HepG2 (cell line): ENCODE measurements at regions not wholly inside any gene's neighbourhood (a gene's known extent, or its start where the extent isn't known, plus 50 kb on each side); places are given as distances from the start of the nearest gene placed in this dataset.

Source experiments
- ATAC-seq: fragments of 200-7000 bp; cut with Tn5 transposase; 3 replicates; pipeline ENCODE4 v1.9.1; 2020; ENCODE audit warnings: mild to moderate bottlenecking, moderate library complexity
- BruUV-seq: library from RNA; stranded (reverse); fragments of 400-500 nt; replicated peaks from 2 replicates; lab custom pipeline; 2021; lab: Mats Ljungman, UMichigan
- CTCF ChIA-PET: fragments of 300-600 bp; formaldehyde crosslinking; extraction: SDS; loops from one replicate; lab custom pipeline; 2021; ENCODE audit warnings: low total read pairs, inconsistent platforms, low intra/inter-chr PET ratio; lab: Yijun Ruan, JAX
- POLR2A ChIA-PET: fragments of 350-600 bp; sonication (Branson Sonifier 250); formaldehyde crosslinking; loops from one replicate; lab custom pipeline; 2020; ENCODE audit warnings: antibody characterized with exemption, inconsistent platforms; lab: Yijun Ruan, JAX
- DNase-seq: peaks from one replicate; pipeline ENCODE4 v3.0.0-alpha.2; 2015; ENCODE audit warnings: low spot score
- FAIRE-seq: peaks from 3 replicates; lab custom pipeline; 2011; peaks lifted over from hg19 to GRCh38; lab: Jason Lieb, UNC
- H2AFZ ChIP-seq: one replicate; pipeline ENCODE4 v1.6.1; 2011; ENCODE audit warnings: low read length, inconsistent platforms
- H3K27ac ChIP-seq: fragments of 300-600 bp; 3 replicates; pipeline ENCODE4 v1.8.0; 2011; ENCODE audit warnings: mixed run types, mild to moderate bottlenecking, mixed read lengths, low read length, inconsistent platforms; ENCODE audit not compliant: insufficient read depth; ENCODE audit errors: extremely low read length
- H3K27me3 ChIP-seq, 2 experiments: fragments of 200-600 bp in 1 of 2; 2 replicates in 1 of 2; 3 replicates in 1 of 2; pipeline versions ENCODE4 v1.6.0 to v1.8.0; 2011; ENCODE audit warnings: low read length in 2 of 2, mild to moderate bottlenecking in 2 of 2, moderate library complexity in 2 of 2, inconsistent platforms in 1 of 2; ENCODE audit not compliant: insufficient read depth in 2 of 2, control insufficient read depth in 1 of 2
- H3K36me3 ChIP-seq, 2 experiments: fragments of 200-600 bp in 1 of 2; replicated peaks in 1 of 2; 2 replicates in 1 of 2; 3 replicates in 1 of 2; pipeline versions ENCODE4 v1.5.1 to v1.8.0; 2011; ENCODE audit warnings: low read length in 2 of 2, inconsistent platforms in 1 of 2; ENCODE audit not compliant: insufficient read depth in 2 of 2, control insufficient read depth in 1 of 2
- H3K4me1 ChIP-seq: 2 replicates; pipeline ENCODE4 v1.5.1; 2012; ENCODE audit warnings: low read length, inconsistent platforms; ENCODE audit not compliant: insufficient read depth
- H3K4me2 ChIP-seq: 2 replicates; pipeline ENCODE4 v1.6.0; 2011; ENCODE audit warnings: low read depth, low read length, inconsistent platforms
- H3K4me3 ChIP-seq, 3 experiments: fragments of 200-600 bp in 1 of 3; sonication (generic), shearing (Covaris generic) in 1 of 3; replicated peaks in 1 of 3; 2 replicates each; pipeline ENCODE4 v1.5.1; 2011 to 2016; ENCODE audit warnings: low read length in 3 of 3, inconsistent platforms in 2 of 3, low read depth in 2 of 3, mild to moderate bottlenecking in 2 of 3, control low read depth in 1 of 3, mixed read lengths in 1 of 3; ENCODE audit not compliant: insufficient read depth in 1 of 3
- H3K79me2 ChIP-seq: one replicate; pipeline ENCODE4 v1.6.1; 2011; ENCODE audit warnings: low read length, inconsistent platforms; ENCODE audit not compliant: insufficient read depth
- H3K9ac ChIP-seq: 2 replicates; pipeline ENCODE4 v1.6.0; 2011; ENCODE audit warnings: mild to moderate bottlenecking, low read depth, low read length, inconsistent platforms; ENCODE audit not compliant: insufficient read depth
- H3K9me3 ChIP-seq: 2 replicates; pipeline ENCODE4 v1.5.1; 2012; ENCODE audit warnings: mild to moderate bottlenecking, low read length
- H4K20me1 ChIP-seq: 2 replicates; pipeline ENCODE4 v1.6.0; 2011; ENCODE audit warnings: inconsistent platforms, mild to moderate bottlenecking, low read length, moderate library complexity; ENCODE audit not compliant: insufficient read depth
- ATF1 ChIP-seq: IDR thresholded peaks from 2 replicates; pipeline ENCODE4 v1.6.1; 2016; ENCODE audit warnings: mild to moderate bottlenecking, control low read depth
- CAMTA2 ChIP-seq: sonication (generic); formaldehyde crosslinking; IDR thresholded peaks from 2 replicates; pipeline ENCODE4 v1.4.0; 2020; ENCODE audit warnings: mild to moderate bottlenecking, missing genetic modification reagents, borderline replicate concordance
- FOXO1 ChIP-seq: sonication (generic); formaldehyde crosslinking; IDR thresholded peaks from 2 replicates; pipeline ENCODE4 v1.4.0; 2020; ENCODE audit warnings: missing genetic modification reagents
- HNRNPL ChIP-seq: fragments of 200-400 bp; formaldehyde crosslinking; IDR thresholded peaks from 2 replicates; pipeline ENCODE4 v1.6.1; 2017; ENCODE audit warnings: mild to moderate bottlenecking, low read depth, low read length
- KLF6 ChIP-seq: IDR thresholded peaks from 2 replicates; pipeline ENCODE4 v1.8.0; 2016; ENCODE audit warnings: missing biosample characterization, missing genetic modification reagents
- NRL ChIP-seq: sonication (generic); formaldehyde crosslinking; IDR thresholded peaks from 2 replicates; pipeline ENCODE4 v1.5.0; 2020; ENCODE audit warnings: missing genetic modification reagents, mild to moderate bottlenecking, moderate library complexity, borderline replicate concordance
- PHF5A ChIP-seq: IDR thresholded peaks from one replicate; pipeline ENCODE4 v1.6.1; 2018; ENCODE audit warnings: low read depth, missing genetic modification reagents; ENCODE audit not compliant: unreplicated experiment
- SOX13 ChIP-seq, 3 experiments: fragments of 450-650 bp in 1 of 3; sonication (generic) in 1 of 3; formaldehyde crosslinking in 1 of 3; IDR thresholded peaks in 2 of 3; conservative IDR thresholded peaks in 1 of 3; 2 replicates each; pipeline versions ENCODE4 v1.5.0 to v1.6.1; 2016 to 2020; ENCODE audit warnings: antibody characterized with exemption in 1 of 3, mild to moderate bottlenecking in 1 of 3, missing compliant biosample characterization in 1 of 3, missing genetic modification reagents in 1 of 3, moderate library complexity in 1 of 3
- TBL1XR1 ChIP-seq: fragments of 150-350 bp; IDR thresholded peaks from 2 replicates; pipeline ENCODE4 v1.6.1; 2014; ENCODE audit warnings: borderline replicate concordance, low read length; ENCODE audit not compliant: partially characterized antibody
- TBX3 ChIP-seq: fragments of 450-650 bp; IDR thresholded peaks from 2 replicates; pipeline ENCODE4 v1.6.1; 2017; ENCODE audit warnings: antibody characterized with exemption, mild to moderate bottlenecking, inconsistent platforms, borderline replicate concordance
- ZC3H4 ChIP-seq: sonication (generic); formaldehyde crosslinking; IDR thresholded peaks from 2 replicates; pipeline ENCODE4 v1.4.0; 2020; ENCODE audit warnings: missing genetic modification reagents, borderline replicate concordance
- ZFP90 ChIP-seq: sonication (generic); formaldehyde crosslinking; IDR thresholded peaks from 2 replicates; pipeline ENCODE4 v1.8.0; 2022; ENCODE audit warnings: missing genetic modification reagents, mild to moderate bottlenecking, inconsistent platforms, borderline replicate concordance
- ZNF225 ChIP-seq: sonication (generic); formaldehyde crosslinking; IDR thresholded peaks from 2 replicates; pipeline ENCODE4 v1.4.0; 2020; ENCODE audit warnings: mild to moderate bottlenecking, missing genetic modification reagents
- ZNF460 ChIP-seq: sonication (generic); formaldehyde crosslinking; IDR thresholded peaks from 2 replicates; pipeline ENCODE4 v1.5.1; 2020; ENCODE audit warnings: missing genetic modification reagents, mild to moderate bottlenecking, borderline replicate concordance
- ZNF496 ChIP-seq: sonication (generic); formaldehyde crosslinking; IDR thresholded peaks from 2 replicates; pipeline ENCODE4 v1.8.1; 2023; ENCODE audit warnings: mild to moderate bottlenecking, moderate library complexity, missing genetic modification reagents; ENCODE audit not compliant: insufficient replicate concordance
- ZSCAN21 ChIP-seq: sonication (generic); formaldehyde crosslinking; IDR thresholded peaks from 2 replicates; pipeline ENCODE4 v1.8.0; 2022; ENCODE audit warnings: mild to moderate bottlenecking, missing genetic modification reagents, moderate library complexity, borderline replicate concordance
- WGBS: methylation state at CpG from one replicate; pipeline ENCODE4 v1.1.6; 2017; ENCODE audit warnings: low lambda C conversion rate; 5-methylcytosine and 5-hydroxymethylcytosine counted together
- in situ Hi-C: cut with HindIII; loops from 2 replicates; pipeline ENCODE4 v1.10.0; 2017; ENCODE audit warnings: low pct_unique_long_range_greater_than_20kb; ENCODE audit not compliant: extremely low pct_ligation_motif_present
- intact Hi-C: fragments of 100-400 bp; cut with micrococcal nuclease; formaldehyde crosslinking; loops from one replicate; pipeline ENCODE4 v1.10.0; 2022; ENCODE audit not compliant: unreplicated experiment
- TF ChIP-seq, protein P1 (sequence below): IDR thresholded peaks from 2 replicates; pipeline ENCODE4 v1.4.0; 2020; ENCODE audit warnings: mild to moderate bottlenecking, missing genetic modification reagents

DNA sequence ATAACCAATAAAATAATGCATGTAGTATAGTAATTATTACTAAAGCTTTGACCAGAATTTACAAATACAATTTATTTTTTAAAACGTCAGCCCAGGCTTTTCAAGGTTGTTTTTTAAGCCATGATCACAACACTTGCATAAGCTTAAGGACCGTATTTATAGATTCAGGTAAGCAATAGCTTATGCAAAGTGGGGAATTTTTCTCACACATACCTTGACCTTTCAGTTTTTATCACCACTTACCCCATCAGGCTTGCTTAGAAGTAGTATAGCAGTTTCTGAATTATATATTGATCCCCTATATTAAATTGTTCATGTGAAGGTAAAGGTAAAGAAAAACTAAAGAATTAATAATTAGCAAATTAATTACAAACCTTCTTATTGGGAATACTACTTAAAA, 232.3 kb upstream of the FKBP1C start:
- no peaks in the 10 kb centered on the region for H3K36me3 ChIP-seq
- no peaks in the 10 kb centered on the region for H3K79me2 ChIP-seq
- intact Hi-C loops, result no loop called here
- no peak for FAIRE-seq
- in situ Hi-C loops, result no loop called here
- no peak for TF ChIP-seq ZNF496 (CRISPR knock-in tag)
- TF ChIP-seq ZSCAN21 (CRISPR knock-in tag), result no peak
- BruUV-seq, result no TSS peak
- H3K4me3 ChIP-seq, result no peak overlapping the region
- no peaks in the 10 kb centered on the region for H3K4me1 ChIP-seq
- ChIA-PET CTCF (no interaction called here), POLR2A (no interaction called here)
- H4K20me1 ChIP-seq, result no peaks in the 10 kb centered on the region
- no peak overlapping the region for H3K9ac ChIP-seq
- no peak overlapping the region for H3K27ac ChIP-seq
- no peak for DNase-seq
- no peak overlapping the region for H2AFZ ChIP-seq
- WGBS, result 0% methylated on average over 2 of the region's 2 CpGs
- no peak overlapping the region for H3K4me2 ChIP-seq
- H3K27me3 ChIP-seq, result no peaks in the 10 kb centered on the region
- H3K9me3 ChIP-seq, result no peaks in the 10 kb centered on the region
- no peak for ATAC-seq

DNA sequence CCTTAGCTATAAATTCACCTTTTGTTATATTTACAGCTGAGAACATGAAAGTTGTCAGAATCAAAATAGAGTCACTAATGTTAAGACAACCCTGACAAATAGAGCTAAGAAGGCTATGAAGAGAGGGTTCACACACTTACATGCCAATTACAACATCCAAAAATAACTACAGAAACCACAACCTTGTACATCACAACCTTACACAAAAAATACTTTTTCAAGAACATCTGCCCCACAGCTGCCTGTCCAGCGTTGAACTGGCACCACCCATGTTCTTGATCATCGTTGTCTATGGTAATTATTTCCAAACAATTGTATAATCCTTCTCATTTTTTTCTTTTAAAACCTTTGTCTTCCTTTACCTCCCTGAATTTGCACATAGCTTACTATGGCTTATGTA, 231.2 kb upstream of the FKBP1C start:
- no peak overlapping the region for H3K9ac ChIP-seq
- H3K4me1 ChIP-seq, result no peaks in the 10 kb centered on the region
- H4K20me1 ChIP-seq, result no peaks in the 10 kb centered on the region
- no peak overlapping the region for H2AFZ ChIP-seq
- POLR2A ChIA-PET, result no interaction called here
- no peak overlapping the region for H3K27ac ChIP-seq
- no peaks in the 10 kb centered on the region for H3K79me2 ChIP-seq
- in situ Hi-C loops (no loop called here), intact Hi-C loops (no loop called here)
- no peak for ATAC-seq
- no peak overlapping the region for H3K4me2 ChIP-seq
- FAIRE-seq, result no peak
- BruUV-seq, result no TSS peak
- CTCF ChIA-PET, result no interaction called here
- H3K36me3 ChIP-seq, result no peaks in the 10 kb centered on the region
- DNase-seq, result no peak
- no peaks in the 10 kb centered on the region for H3K9me3 ChIP-seq
- no peaks in the 10 kb centered on the region for H3K27me3 ChIP-seq
- no peak overlapping the region for H3K4me3 ChIP-seq
- WGBS, result 0% methylated on average over 2 of the region's 2 CpGs
- TF ChIP-seq ZNF225 (no peak), ZC3H4 (CRISPR knock-in tag) (no peak), TBL1XR1 (no peak), PHF5A (CRISPR knock-in tag) (no peak), HNRNPL (no peak), ZFP90 (no peak), SOX13 (IDR thresholded peaks at IDR 0.05) (no peak), SOX13 (CRISPR knock-in tag; conservative IDR thresholded peaks at IDR 0.05 in 1 of 2, IDR thresholded peaks at IDR 0.05 in 1 of 2) (no peak), ATF1 (CRISPR knock-in tag) (no peak), NRL (CRISPR knock-in tag) (no peak), KLF6 (CRISPR knock-in tag) (no peak), FOXO1 (no peak), ZNF460 (CRISPR knock-in tag) (no peak), CAMTA2 (CRISPR knock-in tag) (no peak), TBX3 (no peak)
- TF ChIP-seq, protein P1, sequence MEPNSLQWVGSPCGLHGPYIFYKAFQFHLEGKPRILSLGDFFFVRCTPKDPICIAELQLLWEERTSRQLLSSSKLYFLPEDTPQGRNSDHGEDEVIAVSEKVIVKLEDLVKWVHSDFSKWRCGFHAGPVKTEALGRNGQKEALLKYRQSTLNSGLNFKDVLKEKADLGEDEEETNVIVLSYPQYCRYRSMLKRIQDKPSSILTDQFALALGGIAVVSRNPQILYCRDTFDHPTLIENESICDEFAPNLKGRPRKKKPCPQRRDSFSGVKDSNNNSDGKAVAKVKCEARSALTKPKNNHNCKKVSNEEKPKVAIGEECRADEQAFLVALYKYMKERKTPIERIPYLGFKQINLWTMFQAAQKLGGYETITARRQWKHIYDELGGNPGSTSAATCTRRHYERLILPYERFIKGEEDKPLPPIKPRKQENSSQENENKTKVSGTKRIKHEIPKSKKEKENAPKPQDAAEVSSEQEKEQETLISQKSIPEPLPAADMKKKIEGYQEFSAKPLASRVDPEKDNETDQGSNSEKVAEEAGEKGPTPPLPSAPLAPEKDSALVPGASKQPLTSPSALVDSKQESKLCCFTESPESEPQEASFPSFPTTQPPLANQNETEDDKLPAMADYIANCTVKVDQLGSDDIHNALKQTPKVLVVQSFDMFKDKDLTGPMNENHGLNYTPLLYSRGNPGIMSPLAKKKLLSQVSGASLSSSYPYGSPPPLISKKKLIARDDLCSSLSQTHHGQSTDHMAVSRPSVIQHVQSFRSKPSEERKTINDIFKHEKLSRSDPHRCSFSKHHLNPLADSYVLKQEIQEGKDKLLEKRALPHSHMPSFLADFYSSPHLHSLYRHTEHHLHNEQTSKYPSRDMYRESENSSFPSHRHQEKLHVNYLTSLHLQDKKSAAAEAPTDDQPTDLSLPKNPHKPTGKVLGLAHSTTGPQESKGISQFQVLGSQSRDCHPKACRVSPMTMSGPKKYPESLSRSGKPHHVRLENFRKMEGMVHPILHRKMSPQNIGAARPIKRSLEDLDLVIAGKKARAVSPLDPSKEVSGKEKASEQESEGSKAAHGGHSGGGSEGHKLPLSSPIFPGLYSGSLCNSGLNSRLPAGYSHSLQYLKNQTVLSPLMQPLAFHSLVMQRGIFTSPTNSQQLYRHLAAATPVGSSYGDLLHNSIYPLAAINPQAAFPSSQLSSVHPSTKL (CRISPR knock-in tag), result no peak
